ENCODE measurements at regions not wholly inside any gene's neighbourhood (a gene's known extent, or its start where the extent isn't known, plus 50 kb on each side); places are given as distances from the start of the nearest gene placed in this dataset.

DNA sequence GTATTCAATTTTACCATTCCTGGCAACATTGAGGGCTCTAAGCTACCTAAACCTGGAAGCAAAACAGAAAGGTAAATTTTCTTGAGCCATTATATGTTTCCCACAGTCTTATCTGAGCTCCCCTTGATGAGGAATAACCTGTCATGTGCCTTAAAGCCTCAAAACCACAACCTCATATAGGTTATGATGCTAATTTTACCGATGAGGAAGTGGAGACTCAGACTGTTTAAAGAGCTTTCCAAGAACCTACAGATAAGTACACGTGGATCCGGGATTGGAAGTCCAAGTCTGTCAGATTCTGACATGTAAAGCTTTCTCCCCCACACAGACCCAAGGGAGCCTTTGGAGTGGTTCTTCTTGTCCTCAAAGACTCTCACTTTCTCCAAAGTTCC is 140.5 kb downstream of the SEMA6D start:
- DNase-seq (ENCODE audit: low spot score) = no peak
- no peak for TF ChIP-seq YY1 (IDR thresholded peaks at IDR 0.05)
- no peak for TF ChIP-seq EGR1 (IDR thresholded peaks at IDR 0.05; ENCODE audit: low read depth in 2 of 2)
- no peak for TF ChIP-seq FOXA1 (IDR thresholded peaks at IDR 0.05)
- no peak for TF ChIP-seq NR2F2 (IDR thresholded peaks at IDR 0.05)
- TF ChIP-seq HNF4G (IDR thresholded peaks at IDR 0.05) = no peak
- no peak for TF ChIP-seq RXRA (IDR thresholded peaks at IDR 0.05)
- no peak for TF ChIP-seq HNF4A (conservative IDR thresholded peaks at IDR 0.05)
- TF ChIP-seq, protein P1, sequence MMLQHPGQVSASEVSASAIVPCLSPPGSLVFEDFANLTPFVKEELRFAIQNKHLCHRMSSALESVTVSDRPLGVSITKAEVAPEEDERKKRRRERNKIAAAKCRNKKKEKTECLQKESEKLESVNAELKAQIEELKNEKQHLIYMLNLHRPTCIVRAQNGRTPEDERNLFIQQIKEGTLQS (IDR thresholded peaks at IDR 0.05) = no peak
- no peak for TF ChIP-seq RAD21 (IDR thresholded peaks at IDR 0.05)
- TF ChIP-seq TAF1 (conservative IDR thresholded peaks at IDR 0.05) = no peak
- TF ChIP-seq GABPA (IDR thresholded peaks at IDR 0.05 in 1 of 2, conservative IDR thresholded peaks at IDR 0.05 in 1 of 2) = no peak
- TF ChIP-seq JUND (IDR thresholded peaks at IDR 0.05) = no peak
- Histone ChIP-seq H3K36me3 (ENCODE audit: control insufficient read depth in 4 of 4, insufficient read depth in 3 of 4, low read depth in 1 of 4, low read length in 3 of 4) (no peaks in the 10 kb centered on the region), H3K27me3 (ENCODE audit: control insufficient read depth in 4 of 4, insufficient read depth in 4 of 4, low read length in 3 of 4) (no peaks in the 10 kb centered on the region), H3K4me1 (ENCODE audit: control insufficient read depth in 4 of 4, insufficient read depth in 4 of 4, low read length in 3 of 4) (no peaks in the 10 kb centered on the region), H3K27ac (ENCODE audit: low read depth in 1 of 2, low read length in 2 of 2) (no peak overlapping the region), H3K9ac (ENCODE audit: low read depth in 1 of 2, low read length in 2 of 2) (no peak overlapping the region), H3K9me3 (ENCODE audit: control insufficient read depth in 4 of 4, low read length in 3 of 4) (no peaks in the 10 kb centered on the region), H3K4me3 (ENCODE audit: low read depth in 1 of 3, low read length in 3 of 3) (no peak overlapping the region)
- WGBS = 52% methylated on average over 3 of the region's 3 CpGs

DNA sequence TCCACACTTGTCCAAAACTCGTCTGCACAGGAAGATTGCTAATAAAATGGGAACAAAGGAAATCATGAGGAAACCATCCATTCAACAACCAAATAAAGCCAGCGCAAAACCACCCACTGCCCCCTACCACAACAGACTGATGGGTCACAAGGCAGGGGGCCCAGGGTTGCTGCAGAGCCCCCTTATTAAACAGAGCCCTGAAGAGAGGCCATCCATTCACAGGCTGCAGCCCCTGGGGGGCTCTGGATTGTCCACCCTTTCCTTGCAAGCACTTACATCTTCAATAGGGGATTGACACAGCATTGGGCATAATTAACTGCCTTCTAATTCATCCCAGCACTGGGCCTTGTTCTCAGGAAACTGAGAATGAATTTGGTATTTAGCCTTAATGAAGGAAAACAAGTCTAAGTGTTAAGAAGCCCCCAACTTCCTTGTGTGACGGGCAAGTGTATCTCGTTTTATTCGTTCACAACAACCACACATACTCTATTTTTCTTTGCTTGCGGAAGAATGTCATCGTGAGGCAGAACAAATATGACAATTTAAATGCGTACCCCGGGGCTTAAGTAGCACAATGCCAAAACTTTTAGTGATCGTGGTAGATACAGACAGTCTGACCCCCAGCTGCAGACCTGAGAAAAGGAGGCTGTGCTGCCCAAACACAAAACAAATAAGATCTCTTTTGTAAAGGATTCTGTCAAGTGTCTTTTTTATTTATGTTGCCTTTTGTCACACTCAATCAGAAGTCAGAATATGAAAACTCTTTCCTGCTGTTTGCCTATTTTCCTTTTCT is 144.0 kb downstream of the SEMA6D start:
- H3K4me1 ChIP-seq (ENCODE audit: control insufficient read depth in 4 of 4, insufficient read depth in 4 of 4, low read length in 3 of 4) = no peaks in the 10 kb centered on the region
- H3K36me3 ChIP-seq (ENCODE audit: control insufficient read depth in 4 of 4, insufficient read depth in 3 of 4, low read depth in 1 of 4, low read length in 3 of 4) = no peaks in the 10 kb centered on the region
- no peak overlapping the region for H3K9ac ChIP-seq (ENCODE audit: low read depth in 1 of 2, low read length in 2 of 2)
- 75% methylated on average over 10 of the region's 10 CpGs for WGBS
- TF ChIP-seq TAF1 (conservative IDR thresholded peaks at IDR 0.05) (no peak), RXRA (IDR thresholded peaks at IDR 0.05) (no peak), FOXA2 (IDR thresholded peaks at IDR 0.05) (no peak), HNF4G (IDR thresholded peaks at IDR 0.05) (no peak), NR2F2 (IDR thresholded peaks at IDR 0.05) (no peak), SP1 (IDR thresholded peaks at IDR 0.05) (no peak), EGR1 (IDR thresholded peaks at IDR 0.05; ENCODE audit: low read depth in 2 of 2) (no peak), GABPA (IDR thresholded peaks at IDR 0.05 in 1 of 2, conservative IDR thresholded peaks at IDR 0.05 in 1 of 2) (no peak)
- TF ChIP-seq, protein P2, sequence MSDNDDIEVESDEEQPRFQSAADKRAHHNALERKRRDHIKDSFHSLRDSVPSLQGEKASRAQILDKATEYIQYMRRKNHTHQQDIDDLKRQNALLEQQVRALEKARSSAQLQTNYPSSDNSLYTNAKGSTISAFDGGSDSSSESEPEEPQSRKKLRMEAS (IDR thresholded peaks at IDR 0.05) = no peak
- TF ChIP-seq, protein P3, sequence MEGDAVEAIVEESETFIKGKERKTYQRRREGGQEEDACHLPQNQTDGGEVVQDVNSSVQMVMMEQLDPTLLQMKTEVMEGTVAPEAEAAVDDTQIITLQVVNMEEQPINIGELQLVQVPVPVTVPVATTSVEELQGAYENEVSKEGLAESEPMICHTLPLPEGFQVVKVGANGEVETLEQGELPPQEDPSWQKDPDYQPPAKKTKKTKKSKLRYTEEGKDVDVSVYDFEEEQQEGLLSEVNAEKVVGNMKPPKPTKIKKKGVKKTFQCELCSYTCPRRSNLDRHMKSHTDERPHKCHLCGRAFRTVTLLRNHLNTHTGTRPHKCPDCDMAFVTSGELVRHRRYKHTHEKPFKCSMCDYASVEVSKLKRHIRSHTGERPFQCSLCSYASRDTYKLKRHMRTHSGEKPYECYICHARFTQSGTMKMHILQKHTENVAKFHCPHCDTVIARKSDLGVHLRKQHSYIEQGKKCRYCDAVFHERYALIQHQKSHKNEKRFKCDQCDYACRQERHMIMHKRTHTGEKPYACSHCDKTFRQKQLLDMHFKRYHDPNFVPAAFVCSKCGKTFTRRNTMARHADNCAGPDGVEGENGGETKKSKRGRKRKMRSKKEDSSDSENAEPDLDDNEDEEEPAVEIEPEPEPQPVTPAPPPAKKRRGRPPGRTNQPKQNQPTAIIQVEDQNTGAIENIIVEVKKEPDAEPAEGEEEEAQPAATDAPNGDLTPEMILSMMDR (IDR thresholded peaks at IDR 0.05; ENCODE audit: low read depth, low read length, missing input control) = no peak
- TF ChIP-seq, protein P4, sequence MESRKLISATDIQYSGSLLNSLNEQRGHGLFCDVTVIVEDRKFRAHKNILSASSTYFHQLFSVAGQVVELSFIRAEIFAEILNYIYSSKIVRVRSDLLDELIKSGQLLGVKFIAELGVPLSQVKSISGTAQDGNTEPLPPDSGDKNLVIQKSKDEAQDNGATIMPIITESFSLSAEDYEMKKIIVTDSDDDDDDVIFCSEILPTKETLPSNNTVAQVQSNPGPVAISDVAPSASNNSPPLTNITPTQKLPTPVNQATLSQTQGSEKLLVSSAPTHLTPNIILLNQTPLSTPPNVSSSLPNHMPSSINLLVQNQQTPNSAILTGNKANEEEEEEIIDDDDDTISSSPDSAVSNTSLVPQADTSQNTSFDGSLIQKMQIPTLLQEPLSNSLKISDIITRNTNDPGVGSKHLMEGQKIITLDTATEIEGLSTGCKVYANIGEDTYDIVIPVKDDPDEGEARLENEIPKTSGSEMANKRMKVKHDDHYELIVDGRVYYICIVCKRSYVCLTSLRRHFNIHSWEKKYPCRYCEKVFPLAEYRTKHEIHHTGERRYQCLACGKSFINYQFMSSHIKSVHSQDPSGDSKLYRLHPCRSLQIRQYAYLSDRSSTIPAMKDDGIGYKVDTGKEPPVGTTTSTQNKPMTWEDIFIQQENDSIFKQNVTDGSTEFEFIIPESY (IDR thresholded peaks at IDR 0.05) = no peak
- TF ChIP-seq, protein P5, sequence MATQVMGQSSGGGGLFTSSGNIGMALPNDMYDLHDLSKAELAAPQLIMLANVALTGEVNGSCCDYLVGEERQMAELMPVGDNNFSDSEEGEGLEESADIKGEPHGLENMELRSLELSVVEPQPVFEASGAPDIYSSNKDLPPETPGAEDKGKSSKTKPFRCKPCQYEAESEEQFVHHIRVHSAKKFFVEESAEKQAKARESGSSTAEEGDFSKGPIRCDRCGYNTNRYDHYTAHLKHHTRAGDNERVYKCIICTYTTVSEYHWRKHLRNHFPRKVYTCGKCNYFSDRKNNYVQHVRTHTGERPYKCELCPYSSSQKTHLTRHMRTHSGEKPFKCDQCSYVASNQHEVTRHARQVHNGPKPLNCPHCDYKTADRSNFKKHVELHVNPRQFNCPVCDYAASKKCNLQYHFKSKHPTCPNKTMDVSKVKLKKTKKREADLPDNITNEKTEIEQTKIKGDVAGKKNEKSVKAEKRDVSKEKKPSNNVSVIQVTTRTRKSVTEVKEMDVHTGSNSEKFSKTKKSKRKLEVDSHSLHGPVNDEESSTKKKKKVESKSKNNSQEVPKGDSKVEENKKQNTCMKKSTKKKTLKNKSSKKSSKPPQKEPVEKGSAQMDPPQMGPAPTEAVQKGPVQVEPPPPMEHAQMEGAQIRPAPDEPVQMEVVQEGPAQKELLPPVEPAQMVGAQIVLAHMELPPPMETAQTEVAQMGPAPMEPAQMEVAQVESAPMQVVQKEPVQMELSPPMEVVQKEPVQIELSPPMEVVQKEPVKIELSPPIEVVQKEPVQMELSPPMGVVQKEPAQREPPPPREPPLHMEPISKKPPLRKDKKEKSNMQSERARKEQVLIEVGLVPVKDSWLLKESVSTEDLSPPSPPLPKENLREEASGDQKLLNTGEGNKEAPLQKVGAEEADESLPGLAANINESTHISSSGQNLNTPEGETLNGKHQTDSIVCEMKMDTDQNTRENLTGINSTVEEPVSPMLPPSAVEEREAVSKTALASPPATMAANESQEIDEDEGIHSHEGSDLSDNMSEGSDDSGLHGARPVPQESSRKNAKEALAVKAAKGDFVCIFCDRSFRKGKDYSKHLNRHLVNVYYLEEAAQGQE (IDR thresholded peaks at IDR 0.05) = no peak
- H3K27me3 ChIP-seq (ENCODE audit: control insufficient read depth in 4 of 4, insufficient read depth in 4 of 4, low read length in 3 of 4) = no peaks in the 10 kb centered on the region
- DNase-seq (ENCODE audit: low spot score) = no peak
- H3K4me3 ChIP-seq (ENCODE audit: low read depth in 1 of 3, low read length in 3 of 3) = no peak overlapping the region
- peaks cover 0 to 3% (median under 1%) of the 10 kb centered on the region in 4 donors for H3K9me3 ChIP-seq (ENCODE audit: control insufficient read depth in 4 of 4, low read length in 3 of 4)
- no peak overlapping the region for H3K27ac ChIP-seq (ENCODE audit: low read depth in 1 of 2, low read length in 2 of 2)

All from liver (tissue), 8 donors.